PC-9 (cell line): ENCODE measurements at regions not wholly inside any gene's neighbourhood (a gene's known extent, or its start where the extent isn't known, plus 50 kb on each side); places are given as distances from the start of the nearest gene placed in this dataset.

Experiments used
- EZH2 ChIP-seq: fragments of 200-600 bp; sonication (generic); IDR thresholded peaks from 2 replicates; pipeline ENCODE4 v1.8.0; 2017; ENCODE audit warnings: antibody characterized with exemption, low read depth
- TF ChIP-seq, protein P1 (sequence below): fragments of 200-600 bp; sonication (generic); conservative IDR thresholded peaks from 2 replicates; pipeline ENCODE4 v1.6.1; 2017; ENCODE audit warnings: mixed run types, antibody characterized with exemption, mild to moderate bottlenecking, moderate library complexity

DNA sequence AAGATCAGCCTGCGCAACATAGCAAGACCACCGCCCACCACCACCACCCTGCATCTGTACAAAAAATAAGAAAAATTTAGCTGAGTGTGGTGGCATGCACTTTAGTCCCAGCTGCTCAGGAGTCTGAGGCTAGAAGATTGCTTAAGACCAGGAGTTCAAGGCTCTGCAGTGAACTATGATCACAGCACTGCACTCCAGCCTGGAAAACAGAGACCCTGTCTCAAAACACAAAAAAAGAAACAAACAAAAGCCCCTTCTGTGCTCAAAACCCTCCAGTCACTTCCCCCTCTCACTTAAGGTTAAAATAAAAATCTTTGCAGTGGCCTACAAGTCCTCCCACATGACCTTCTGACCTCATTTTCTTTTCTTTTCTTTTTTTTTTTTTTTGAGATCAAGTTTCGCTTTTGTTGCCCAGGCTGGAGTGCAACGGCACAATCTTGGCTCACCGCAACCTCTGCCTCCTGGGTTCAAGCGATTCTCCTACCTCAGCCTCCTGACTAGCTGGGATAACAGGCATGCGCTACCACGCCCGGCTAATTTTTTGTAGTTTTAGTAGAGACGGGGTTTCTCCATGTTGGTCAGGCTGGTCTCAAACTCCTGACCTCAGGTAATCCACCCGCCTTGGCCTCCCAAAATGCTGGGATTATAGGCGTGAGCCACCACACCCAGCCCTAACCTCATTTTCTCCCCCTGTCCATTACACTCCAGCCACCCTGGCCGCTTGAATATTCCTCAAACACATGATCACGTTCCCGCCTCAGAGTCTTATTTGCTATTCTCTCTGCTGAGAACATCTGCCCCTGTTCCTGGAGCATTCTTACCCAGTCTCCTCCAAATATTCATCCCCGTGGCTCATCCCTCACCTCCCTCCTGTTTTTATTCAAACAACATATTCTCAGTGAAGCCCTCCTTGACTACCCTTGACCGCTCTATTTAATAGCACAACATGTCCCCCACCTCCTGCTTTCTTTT is 126.6 kb upstream of the MED13 start:
- TF ChIP-seq, protein P1, sequence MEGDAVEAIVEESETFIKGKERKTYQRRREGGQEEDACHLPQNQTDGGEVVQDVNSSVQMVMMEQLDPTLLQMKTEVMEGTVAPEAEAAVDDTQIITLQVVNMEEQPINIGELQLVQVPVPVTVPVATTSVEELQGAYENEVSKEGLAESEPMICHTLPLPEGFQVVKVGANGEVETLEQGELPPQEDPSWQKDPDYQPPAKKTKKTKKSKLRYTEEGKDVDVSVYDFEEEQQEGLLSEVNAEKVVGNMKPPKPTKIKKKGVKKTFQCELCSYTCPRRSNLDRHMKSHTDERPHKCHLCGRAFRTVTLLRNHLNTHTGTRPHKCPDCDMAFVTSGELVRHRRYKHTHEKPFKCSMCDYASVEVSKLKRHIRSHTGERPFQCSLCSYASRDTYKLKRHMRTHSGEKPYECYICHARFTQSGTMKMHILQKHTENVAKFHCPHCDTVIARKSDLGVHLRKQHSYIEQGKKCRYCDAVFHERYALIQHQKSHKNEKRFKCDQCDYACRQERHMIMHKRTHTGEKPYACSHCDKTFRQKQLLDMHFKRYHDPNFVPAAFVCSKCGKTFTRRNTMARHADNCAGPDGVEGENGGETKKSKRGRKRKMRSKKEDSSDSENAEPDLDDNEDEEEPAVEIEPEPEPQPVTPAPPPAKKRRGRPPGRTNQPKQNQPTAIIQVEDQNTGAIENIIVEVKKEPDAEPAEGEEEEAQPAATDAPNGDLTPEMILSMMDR, result no peak
- TF ChIP-seq EZH2, result no peak
